Fibroblast of lung (primary cell): ENCODE measurements at regions not wholly inside any gene's neighbourhood (a gene's known extent, or its start where the extent isn't known, plus 50 kb on each side); places are given as distances from the start of the nearest gene placed in this dataset.

Experiments
- CTCF ChIP-seq, 2 donors: IDR thresholded peaks in 1 of 2; conservative IDR thresholded peaks in 1 of 2; 1 replicate in 1 of 2; 2 replicates in 1 of 2; pipeline ENCODE4 v1.5.1; 2011 to 2012; ENCODE audit warnings: low read length in 2 of 2, control low read depth in 1 of 2, inconsistent platforms in 1 of 2, low read depth in 1 of 2, mild to moderate bottlenecking in 1 of 2
- EZH2 ChIP-seq: IDR thresholded peaks from 2 replicates; pipeline ENCODE4 v1.5.1; 2012; ENCODE audit warnings: low read length, control low read depth, mild to moderate bottlenecking; ENCODE audit errors: missing control alignments

GRCh38 chr4:175091649-175092048 lies 173.5 kb downstream of the ADAM29 start:
- no peak for TF ChIP-seq CTCF (conservative IDR thresholded peaks at IDR 0.05 in 1 of 2, IDR thresholded peaks at IDR 0.05 in 1 of 2; ENCODE audit: low read depth in 1 of 2, low read length in 2 of 2)
- no peak for TF ChIP-seq EZH2
